Ascending aorta (tissue), 2 donors: ENCODE measurements at regions not wholly inside any gene's neighbourhood (a gene's known extent, or its start where the extent isn't known, plus 50 kb on each side); places are given as distances from the start of the nearest gene placed in this dataset.
A peak's percentile ranks its signal among the peaks of the same experiment; 100 is the strongest.

ENCODE experiments used
- DNase-seq, 2 donors: peaks; one replicate each; pipeline ENCODE4 v3.0.0-alpha.2; 2019; ENCODE audit warnings: low spot score in 2 of 2
- H3K27ac ChIP-seq, 2 donors: fragments of 200-600 bp; sonication (generic); one replicate each; pipeline ENCODE4 v1.5.1; 2016 to 2017; ENCODE audit warnings: mild to moderate bottlenecking in 1 of 2
- H3K27me3 ChIP-seq: fragments of 200-600 bp; sonication (generic); one replicate; pipeline ENCODE4 v1.5.1; 2017
- H3K36me3 ChIP-seq, 2 donors: fragments of 200-600 bp; sonication (generic); one replicate each; pipeline ENCODE4 v1.5.1; 2016
- H3K4me1 ChIP-seq, 2 donors: fragments of 200-600 bp; sonication (generic); one replicate each; pipeline ENCODE4 v1.5.1; 2016 to 2017; ENCODE audit warnings: mild to moderate bottlenecking in 1 of 2
- H3K4me3 ChIP-seq, 2 donors: fragments of 200-600 bp; sonication (generic); one replicate each; pipeline ENCODE4 v1.5.1; 2016 to 2017; ENCODE audit warnings: mild to moderate bottlenecking in 1 of 2
- H3K9me3 ChIP-seq, 2 donors: fragments of 200-600 bp; sonication (generic); one replicate each; pipeline ENCODE4 v1.5.1; 2016
- intact Hi-C: fragments of 100-400 bp; cut with DNase I; formaldehyde crosslinking; loops from one replicate; pipeline ENCODE4 v1.15.1; 2023
- TF ChIP-seq, protein P1 (sequence below), 3 experiments: fragments of 200-600 bp in 2 of 3; fragments of 450-650 bp in 1 of 3; sonication (generic) in 2 of 3; IDR thresholded peaks; one replicate each; pipeline ENCODE4 v1.5.1; 2016 to 2019; ENCODE audit warnings: antibody characterized with exemption in 3 of 3, mild to moderate bottlenecking in 1 of 3, moderate library complexity in 1 of 3

DNA sequence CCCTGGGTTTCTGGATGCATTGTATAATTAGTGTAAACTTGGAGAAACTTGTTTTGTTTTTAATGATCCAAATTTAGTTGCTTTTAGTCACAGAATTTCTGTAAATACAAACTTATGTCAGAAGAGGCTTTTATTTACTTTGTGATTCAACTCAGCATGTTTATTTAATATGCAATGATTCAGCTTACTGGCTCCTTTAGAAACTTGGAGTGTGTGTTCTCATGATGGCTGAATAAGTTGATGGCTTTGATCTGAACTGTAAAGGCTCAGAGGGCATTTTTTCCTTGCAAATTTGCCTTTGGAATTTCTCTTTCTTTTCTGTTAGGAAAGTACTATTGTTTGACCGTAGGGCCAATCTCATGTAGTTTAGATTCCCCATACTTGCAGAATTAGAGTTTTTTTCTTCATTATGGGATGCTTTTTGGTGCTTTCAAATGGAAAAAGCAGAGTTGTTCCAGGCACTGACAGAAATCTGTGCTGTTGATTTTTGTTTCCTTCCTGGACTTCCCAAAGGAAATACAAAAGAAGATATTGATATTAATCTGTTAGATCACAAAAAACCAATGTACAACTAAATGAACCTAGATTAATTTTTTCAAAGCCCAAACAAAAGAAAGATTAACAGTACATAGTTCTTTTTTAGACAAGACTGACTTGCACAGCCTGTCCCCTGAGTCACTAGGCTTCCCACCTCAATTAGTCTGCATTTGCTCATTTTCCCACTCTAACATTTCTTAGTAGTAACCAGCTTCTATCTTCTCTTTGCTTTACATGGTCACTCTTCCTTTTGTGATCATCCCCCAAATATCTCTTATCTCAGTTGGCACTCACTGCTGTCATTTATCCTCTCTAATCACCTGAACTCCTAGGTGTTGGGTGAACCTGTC lies 96.8 kb upstream of the AGR3 start:
- intact Hi-C loops, result no loop called here
- H3K9me3 ChIP-seq, result no peaks in the 10 kb centered on the region
- peaks cover 0 to 7% of the 10 kb centered on the region in 2 donors for H3K4me1 ChIP-seq
- no peak for DNase-seq
- no peak overlapping the region for H3K27ac ChIP-seq
- TF ChIP-seq, protein P1, sequence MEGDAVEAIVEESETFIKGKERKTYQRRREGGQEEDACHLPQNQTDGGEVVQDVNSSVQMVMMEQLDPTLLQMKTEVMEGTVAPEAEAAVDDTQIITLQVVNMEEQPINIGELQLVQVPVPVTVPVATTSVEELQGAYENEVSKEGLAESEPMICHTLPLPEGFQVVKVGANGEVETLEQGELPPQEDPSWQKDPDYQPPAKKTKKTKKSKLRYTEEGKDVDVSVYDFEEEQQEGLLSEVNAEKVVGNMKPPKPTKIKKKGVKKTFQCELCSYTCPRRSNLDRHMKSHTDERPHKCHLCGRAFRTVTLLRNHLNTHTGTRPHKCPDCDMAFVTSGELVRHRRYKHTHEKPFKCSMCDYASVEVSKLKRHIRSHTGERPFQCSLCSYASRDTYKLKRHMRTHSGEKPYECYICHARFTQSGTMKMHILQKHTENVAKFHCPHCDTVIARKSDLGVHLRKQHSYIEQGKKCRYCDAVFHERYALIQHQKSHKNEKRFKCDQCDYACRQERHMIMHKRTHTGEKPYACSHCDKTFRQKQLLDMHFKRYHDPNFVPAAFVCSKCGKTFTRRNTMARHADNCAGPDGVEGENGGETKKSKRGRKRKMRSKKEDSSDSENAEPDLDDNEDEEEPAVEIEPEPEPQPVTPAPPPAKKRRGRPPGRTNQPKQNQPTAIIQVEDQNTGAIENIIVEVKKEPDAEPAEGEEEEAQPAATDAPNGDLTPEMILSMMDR (IDR thresholded peaks at IDR 0.05), result no peak
- no peaks in the 10 kb centered on the region for H3K27me3 ChIP-seq
- no peaks in the 10 kb centered on the region for H3K36me3 ChIP-seq
- no peak overlapping the region for H3K4me3 ChIP-seq

DNA sequence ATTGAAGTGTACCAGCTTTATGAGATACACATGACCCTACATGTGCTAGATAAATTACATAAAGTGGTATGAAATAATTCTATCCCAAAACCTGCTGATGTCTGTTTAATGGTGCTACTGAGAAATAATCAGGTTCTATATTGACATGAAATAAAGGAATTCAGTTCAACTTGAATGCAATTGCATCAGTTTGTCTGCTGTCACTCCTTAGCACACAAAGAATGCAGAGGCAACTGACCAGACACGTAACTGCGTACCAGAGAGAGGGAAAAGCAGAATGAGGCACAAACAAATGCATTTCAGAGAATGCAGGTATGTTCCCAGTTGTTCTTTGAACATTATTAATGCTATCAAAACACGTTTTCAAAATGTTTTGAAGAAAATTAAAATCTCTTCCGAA lies 98.8 kb upstream of the AGR3 start:
- no peak overlapping the region for H3K4me3 ChIP-seq
- TF ChIP-seq, protein P1 (IDR thresholded peaks at IDR 0.05), result no peak
- H3K36me3 ChIP-seq, result no peaks in the 10 kb centered on the region
- H3K27me3 ChIP-seq, result no peaks in the 10 kb centered on the region
- H3K27ac ChIP-seq, result no peak overlapping the region
- no peaks in the 10 kb centered on the region for H3K9me3 ChIP-seq
- intact Hi-C loops, result loop anchor here (5.0 kb wide), 2 partner anchors 552 to 667 kb away; no protein-coding TSS in a partner anchor
- peaks cover 0 to 7% of the 10 kb centered on the region in 2 donors for H3K4me1 ChIP-seq
- no peak for DNase-seq

DNA sequence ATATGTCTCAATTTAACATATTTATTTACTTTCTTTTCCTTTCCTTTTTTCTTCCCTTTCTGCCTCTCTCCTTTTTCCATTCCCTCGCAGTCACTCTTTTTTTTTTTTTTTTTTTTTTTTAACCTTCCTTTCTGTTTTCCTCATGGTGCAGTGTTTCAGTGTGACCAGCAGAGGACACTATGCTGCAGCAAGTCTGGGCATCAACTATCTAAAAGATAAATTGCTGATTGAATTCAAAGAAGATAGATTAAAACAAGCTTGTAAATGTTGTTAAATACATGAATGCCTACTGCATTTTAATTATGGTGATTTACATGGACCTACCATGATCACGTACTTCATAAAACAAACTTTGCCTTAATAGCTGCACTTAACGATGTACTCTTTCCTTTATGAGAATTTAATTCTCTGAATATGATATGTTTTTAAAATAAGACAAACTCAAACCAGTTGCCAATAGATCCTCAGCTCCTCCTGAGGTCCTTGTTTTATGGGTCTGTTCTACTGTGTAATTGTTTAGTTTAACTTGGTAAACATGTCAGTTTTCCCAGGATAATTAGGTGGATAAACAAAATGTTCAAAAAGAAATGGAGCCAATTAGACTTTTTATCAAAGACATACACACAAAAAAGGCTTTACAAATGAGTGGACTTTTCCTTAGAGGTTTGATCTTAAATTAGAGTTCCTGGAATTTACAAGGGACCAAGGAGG lies 101.0 kb upstream of the AGR3 start:
- no peaks in the 10 kb centered on the region for H3K9me3 ChIP-seq
- no peak overlapping the region for H3K4me3 ChIP-seq
- no peak overlapping the region for H3K27ac ChIP-seq
- intact Hi-C loops, result loop anchor here (1.0 to 5.0 kb wide), 4 partner anchors 16 to 665 kb away; no protein-coding TSS in a partner anchor
- no peak for DNase-seq
- no peaks in the 10 kb centered on the region for H3K27me3 ChIP-seq
- TF ChIP-seq, protein P1 (IDR thresholded peaks at IDR 0.05), result peak; percentile 52 to 86 (median 73)
- H3K36me3 ChIP-seq, result no peaks in the 10 kb centered on the region
- H3K4me1 ChIP-seq, result peaks cover 0 to 7% of the 10 kb centered on the region in 2 donors

DNA sequence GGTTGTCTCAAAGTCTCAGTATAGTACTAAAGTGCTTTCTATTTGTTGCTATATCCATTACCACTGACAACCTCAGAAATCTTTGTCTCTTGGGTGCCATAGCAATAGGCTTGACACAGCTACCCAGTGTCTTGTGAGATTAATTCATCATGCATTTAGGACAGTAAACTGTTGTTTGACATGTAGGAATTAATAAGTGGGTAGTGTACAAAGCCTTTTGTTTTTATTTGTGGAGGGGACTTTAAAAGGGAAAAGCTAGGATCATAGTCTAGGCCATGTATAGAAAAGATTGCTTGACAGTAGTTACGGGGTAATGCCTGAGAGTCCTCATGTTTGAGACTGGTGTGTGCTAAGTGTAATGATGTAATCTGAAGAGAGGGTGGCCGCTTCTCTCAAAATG lies 102.6 kb upstream of the AGR3 start:
- no peak for DNase-seq
- Histone ChIP-seq H3K9me3 (no peaks in the 10 kb centered on the region), H3K36me3 (no peaks in the 10 kb centered on the region), H3K4me3 (no peak overlapping the region), H3K27me3 (no peaks in the 10 kb centered on the region), H3K4me1 (peaks cover 0 to 4% of the 10 kb centered on the region in 2 donors), H3K27ac (no peak overlapping the region)
- TF ChIP-seq, protein P1 (IDR thresholded peaks at IDR 0.05), result no peak
- intact Hi-C loops, result loop anchor here (5.0 kb wide), 2 partner anchors 548 to 663 kb away; no protein-coding TSS in a partner anchor

DNA sequence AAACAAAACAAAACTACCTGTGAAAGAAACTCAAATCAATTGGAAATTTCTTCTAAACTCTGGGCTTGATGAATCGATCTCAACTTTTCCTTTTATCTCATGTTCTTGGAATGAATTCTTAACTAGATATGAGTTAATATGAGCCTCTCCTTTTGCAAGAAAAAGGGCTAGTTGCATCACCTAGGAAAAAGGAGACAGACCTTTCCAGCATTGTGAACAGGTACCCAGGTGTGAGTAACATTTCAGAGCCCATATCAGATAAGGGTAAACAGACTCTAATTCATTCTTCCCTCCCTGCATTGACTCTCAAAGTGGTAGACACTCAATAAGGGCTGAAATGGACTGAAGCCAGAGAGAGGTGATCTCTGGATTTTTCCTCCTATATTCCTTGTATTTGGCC lies 103.8 kb upstream of the AGR3 start:
- peaks cover 0 to 4% of the 10 kb centered on the region in 2 donors for H3K4me1 ChIP-seq
- H3K27me3 ChIP-seq, result no peaks in the 10 kb centered on the region
- no peak for DNase-seq
- no peaks in the 10 kb centered on the region for H3K9me3 ChIP-seq
- H3K36me3 ChIP-seq, result no peaks in the 10 kb centered on the region
- H3K27ac ChIP-seq, result no peak overlapping the region
- intact Hi-C loops, result no loop called here
- H3K4me3 ChIP-seq, result no peak overlapping the region
- TF ChIP-seq, protein P1 (IDR thresholded peaks at IDR 0.05), result no peak
